OCI-LY7 (cell line): ENCODE measurements at regions not wholly inside any gene's neighbourhood (a gene's known extent, or its start where the extent isn't known, plus 50 kb on each side); places are given as distances from the start of the nearest gene placed in this dataset.

Experiments used
- EZH2phosphoT487 ChIP-seq: fragments of 200-600 bp; sonication (generic); IDR thresholded peaks from 2 replicates; pipeline ENCODE4 v1.6.1; 2018; ENCODE audit warnings: low read depth, borderline replicate concordance, mild to moderate bottlenecking, mixed run types, antibody characterized with exemption, low read length, moderate library complexity, mixed read lengths
- TF ChIP-seq, protein P1 (sequence below): fragments of 200-600 bp; sonication (generic); conservative IDR thresholded peaks from 2 replicates; pipeline ENCODE4 v1.5.1; 2014; ENCODE audit warnings: mild to moderate bottlenecking, antibody characterized with exemption, low read length, moderate library complexity, mixed read lengths

DNA sequence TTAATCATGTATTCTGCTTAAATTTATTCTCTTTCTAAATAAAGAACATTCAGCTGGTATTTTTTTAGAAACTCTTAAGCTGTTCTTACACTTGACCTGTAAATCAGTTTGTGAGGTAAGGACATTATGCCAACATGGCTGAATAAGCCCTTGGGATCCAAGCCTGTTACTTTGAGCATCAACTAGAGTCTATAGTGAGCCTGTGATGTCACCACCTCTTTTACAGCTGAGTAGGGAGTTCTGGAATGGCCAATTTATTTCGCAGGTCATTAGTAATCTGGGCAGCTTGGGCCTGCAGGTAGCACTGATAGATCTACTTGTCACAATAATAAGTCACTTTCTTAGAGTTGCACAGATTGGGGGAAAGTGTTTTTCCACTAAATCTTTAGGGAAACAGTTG is 915.2 kb upstream of the MBL2 start:
- TF ChIP-seq, protein P1, sequence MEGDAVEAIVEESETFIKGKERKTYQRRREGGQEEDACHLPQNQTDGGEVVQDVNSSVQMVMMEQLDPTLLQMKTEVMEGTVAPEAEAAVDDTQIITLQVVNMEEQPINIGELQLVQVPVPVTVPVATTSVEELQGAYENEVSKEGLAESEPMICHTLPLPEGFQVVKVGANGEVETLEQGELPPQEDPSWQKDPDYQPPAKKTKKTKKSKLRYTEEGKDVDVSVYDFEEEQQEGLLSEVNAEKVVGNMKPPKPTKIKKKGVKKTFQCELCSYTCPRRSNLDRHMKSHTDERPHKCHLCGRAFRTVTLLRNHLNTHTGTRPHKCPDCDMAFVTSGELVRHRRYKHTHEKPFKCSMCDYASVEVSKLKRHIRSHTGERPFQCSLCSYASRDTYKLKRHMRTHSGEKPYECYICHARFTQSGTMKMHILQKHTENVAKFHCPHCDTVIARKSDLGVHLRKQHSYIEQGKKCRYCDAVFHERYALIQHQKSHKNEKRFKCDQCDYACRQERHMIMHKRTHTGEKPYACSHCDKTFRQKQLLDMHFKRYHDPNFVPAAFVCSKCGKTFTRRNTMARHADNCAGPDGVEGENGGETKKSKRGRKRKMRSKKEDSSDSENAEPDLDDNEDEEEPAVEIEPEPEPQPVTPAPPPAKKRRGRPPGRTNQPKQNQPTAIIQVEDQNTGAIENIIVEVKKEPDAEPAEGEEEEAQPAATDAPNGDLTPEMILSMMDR, result no peak
- no peak for TF ChIP-seq EZH2phosphoT487
